Prostate gland (tissue), 2 donors: ENCODE measurements at regions not wholly inside any gene's neighbourhood (a gene's known extent, or its start where the extent isn't known, plus 50 kb on each side); places are given as distances from the start of the nearest gene placed in this dataset.
"Not testable (repeated sequence)": the region's sequence is repeated elsewhere in the genome, so short reads cannot be mapped to it uniquely, and the experiment has no call there.

Experiments used
- DNase-seq: peaks from one replicate; pipeline ENCODE4 v3.0.0-alpha.2; 2019; ENCODE audit warnings: low spot score
- H3K27ac ChIP-seq, 2 donors: fragments of 200-600 bp; sonication (generic); 2 replicates each; pipeline ENCODE4 v1.5.1; 2017 to 2019
- H3K27me3 ChIP-seq: fragments of 200-600 bp; sonication (generic); replicated peaks from 2 replicates; pipeline ENCODE4 v1.5.1; 2019; ENCODE audit not compliant: insufficient read depth
- H3K36me3 ChIP-seq, 2 donors: fragments of 200-600 bp; sonication (generic); 1 replicate in 1 of 2; 2 replicates in 1 of 2; pipeline versions ENCODE4 v1.5.1 to v1.8.1; 2017 to 2019
- H3K4me1 ChIP-seq: fragments of 200-600 bp; sonication (generic); replicated peaks from 2 replicates; pipeline ENCODE4 v1.5.1; 2019
- H3K4me3 ChIP-seq, 2 donors: fragments of 200-600 bp; sonication (generic); 2 replicates each; pipeline ENCODE4 v1.5.1; 2017 to 2019
- H3K9me3 ChIP-seq: fragments of 200-600 bp; sonication (generic); 2 replicates; pipeline ENCODE4 v1.5.1; 2017
- WGBS: methylation state at CpG from one replicate; pipeline ENCODE4 v1.1.5; 2018; 5-methylcytosine and 5-hydroxymethylcytosine counted together
- intact Hi-C: fragments of 100-400 bp; cut with DNase I; formaldehyde crosslinking; loops from one replicate; pipeline ENCODE4 v1.14.2; 2022

GRCh38 chr7:72266-73057 lies 119.9 kb upstream of the FAM20C start:
- H3K36me3 ChIP-seq, intact Hi-C loops, H3K27me3 ChIP-seq, DNase-seq, H3K4me3 ChIP-seq, H3K4me1 ChIP-seq, H3K27ac ChIP-seq, H3K9me3 ChIP-seq: not testable (repeated sequence)
- WGBS, result 55% methylated on average over 16 of the region's 17 CpGs

GRCh38 chr7:73058-73331 lies 119.4 kb upstream of the FAM20C start:
- H3K27ac ChIP-seq, H3K4me1 ChIP-seq, H3K27me3 ChIP-seq, DNase-seq, H3K9me3 ChIP-seq, H3K4me3 ChIP-seq, intact Hi-C loops, H3K36me3 ChIP-seq: not testable (repeated sequence)
- 14% methylated on average over 1 of the region's 5 CpGs for WGBS

- 50% methylated on average over 4 of the region's 4 CpGs for WGBS
- H3K27me3 ChIP-seq, H3K4me3 ChIP-seq, H3K27ac ChIP-seq, DNase-seq, H3K4me1 ChIP-seq, intact Hi-C loops, H3K36me3 ChIP-seq, H3K9me3 ChIP-seq: not testable (repeated sequence)
Observed at GRCh38 chr7:74008-74540, 118.3 kb upstream of the FAM20C start.

GRCh38 chr7:75511-75910 lies 116.9 kb upstream of the FAM20C start:
- DNase-seq, H3K9me3 ChIP-seq, intact Hi-C loops, H3K4me3 ChIP-seq, H3K27ac ChIP-seq, H3K4me1 ChIP-seq, H3K36me3 ChIP-seq, H3K27me3 ChIP-seq: not testable (repeated sequence)
- WGBS, result 85% methylated on average over 13 of the region's 13 CpGs

GRCh38 chr7:76202-76601 lies 116.2 kb upstream of the FAM20C start:
- H3K27me3 ChIP-seq, H3K4me1 ChIP-seq, H3K36me3 ChIP-seq, H3K4me3 ChIP-seq, H3K27ac ChIP-seq, intact Hi-C loops, DNase-seq, H3K9me3 ChIP-seq: not testable (repeated sequence)
- WGBS, result no CpG with 5 or more reads among the region's 11 CpGs

GRCh38 chr7:76829-77395 lies 115.5 kb upstream of the FAM20C start:
- intact Hi-C loops, H3K4me3 ChIP-seq, H3K27ac ChIP-seq, DNase-seq, H3K4me1 ChIP-seq, H3K9me3 ChIP-seq, H3K27me3 ChIP-seq, H3K36me3 ChIP-seq: not testable (repeated sequence)
- WGBS, result 17% methylated on average over 8 of the region's 11 CpGs

- H3K36me3 ChIP-seq, DNase-seq, H3K4me1 ChIP-seq, H3K27ac ChIP-seq, H3K4me3 ChIP-seq, H3K27me3 ChIP-seq, intact Hi-C loops, H3K9me3 ChIP-seq: not testable (repeated sequence)
- 94% methylated on average over 4 of the region's 7 CpGs for WGBS
Observed at GRCh38 chr7:78862-79261, 113.5 kb upstream of the FAM20C start.

GRCh38 chr7:79400-80055 lies 112.8 kb upstream of the FAM20C start:
- WGBS, result 83% methylated on average over 5 of the region's 15 CpGs
- H3K4me3 ChIP-seq, H3K27me3 ChIP-seq, H3K36me3 ChIP-seq, H3K4me1 ChIP-seq, H3K9me3 ChIP-seq, DNase-seq, intact Hi-C loops, H3K27ac ChIP-seq: not testable (repeated sequence)
